Astrocyte of the spinal cord (primary cell): ENCODE measurements at regions not wholly inside any gene's neighbourhood (a gene's known extent, or its start where the extent isn't known, plus 50 kb on each side); places are given as distances from the start of the nearest gene placed in this dataset.
A peak's percentile ranks its signal among the peaks of the same experiment; 100 is the strongest.

Experiments
- DNase-seq: peaks from one replicate; pipeline ENCODE4 v3.0.0; 2011; ENCODE audit warnings: low read depth, low spot score
- H3K4me3 ChIP-seq: 2 replicates; pipeline ENCODE4 v1.5.1; 2011; ENCODE audit warnings: low read depth, mild to moderate bottlenecking, low read length, moderate library complexity
- in situ Hi-C: cut with HindIII; loops from 2 replicates; pipeline ENCODE4 v1.10.0; 2017; ENCODE audit warnings: low sequenced_read_pairs
- TF ChIP-seq, protein P1 (sequence below): IDR thresholded peaks from 2 replicates; pipeline ENCODE4 v1.5.1; 2012; ENCODE audit warnings: low read depth, mild to moderate bottlenecking, low read length, inconsistent platforms

DNA sequence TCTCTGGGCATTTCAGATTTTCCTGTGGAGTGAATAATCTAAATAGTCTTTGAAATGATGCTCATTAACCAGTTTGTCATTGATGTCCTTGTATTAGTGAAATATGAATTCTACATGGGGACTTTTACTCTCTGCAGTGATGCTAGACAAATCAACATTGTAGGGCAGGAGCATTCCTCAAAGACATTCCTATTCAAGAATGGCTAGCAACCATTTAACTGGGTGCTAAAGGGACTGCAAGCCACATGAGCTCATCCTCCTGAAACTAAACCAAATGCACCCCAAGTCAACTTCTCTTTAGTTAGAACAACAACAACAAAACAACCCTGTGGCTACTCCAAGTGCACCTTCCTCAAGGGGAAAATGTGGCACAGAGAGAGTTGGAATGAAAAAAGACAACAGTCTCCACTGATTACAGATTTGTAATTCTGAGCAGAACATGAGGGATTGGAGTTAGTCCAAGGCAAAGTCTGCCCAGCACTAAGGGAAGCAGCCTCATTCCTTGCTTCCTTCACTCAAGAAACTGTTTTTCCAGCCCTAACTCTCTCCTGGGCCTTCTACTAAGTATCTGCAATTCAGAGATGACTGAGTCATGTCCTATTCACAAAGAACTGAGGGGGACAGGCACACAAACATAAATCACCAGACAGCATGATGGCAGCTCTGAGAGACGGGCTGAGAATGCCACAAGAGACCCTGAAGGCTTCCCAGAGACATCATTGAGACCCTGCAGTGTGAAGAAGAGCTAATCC lies 82.0 kb upstream of the WWC1 start:
- in situ Hi-C loops: no loop called here
- DNase-seq: peak; percentile 25
- no peak overlapping the region for H3K4me3 ChIP-seq
- TF ChIP-seq, protein P1, sequence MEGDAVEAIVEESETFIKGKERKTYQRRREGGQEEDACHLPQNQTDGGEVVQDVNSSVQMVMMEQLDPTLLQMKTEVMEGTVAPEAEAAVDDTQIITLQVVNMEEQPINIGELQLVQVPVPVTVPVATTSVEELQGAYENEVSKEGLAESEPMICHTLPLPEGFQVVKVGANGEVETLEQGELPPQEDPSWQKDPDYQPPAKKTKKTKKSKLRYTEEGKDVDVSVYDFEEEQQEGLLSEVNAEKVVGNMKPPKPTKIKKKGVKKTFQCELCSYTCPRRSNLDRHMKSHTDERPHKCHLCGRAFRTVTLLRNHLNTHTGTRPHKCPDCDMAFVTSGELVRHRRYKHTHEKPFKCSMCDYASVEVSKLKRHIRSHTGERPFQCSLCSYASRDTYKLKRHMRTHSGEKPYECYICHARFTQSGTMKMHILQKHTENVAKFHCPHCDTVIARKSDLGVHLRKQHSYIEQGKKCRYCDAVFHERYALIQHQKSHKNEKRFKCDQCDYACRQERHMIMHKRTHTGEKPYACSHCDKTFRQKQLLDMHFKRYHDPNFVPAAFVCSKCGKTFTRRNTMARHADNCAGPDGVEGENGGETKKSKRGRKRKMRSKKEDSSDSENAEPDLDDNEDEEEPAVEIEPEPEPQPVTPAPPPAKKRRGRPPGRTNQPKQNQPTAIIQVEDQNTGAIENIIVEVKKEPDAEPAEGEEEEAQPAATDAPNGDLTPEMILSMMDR: no peak

DNA sequence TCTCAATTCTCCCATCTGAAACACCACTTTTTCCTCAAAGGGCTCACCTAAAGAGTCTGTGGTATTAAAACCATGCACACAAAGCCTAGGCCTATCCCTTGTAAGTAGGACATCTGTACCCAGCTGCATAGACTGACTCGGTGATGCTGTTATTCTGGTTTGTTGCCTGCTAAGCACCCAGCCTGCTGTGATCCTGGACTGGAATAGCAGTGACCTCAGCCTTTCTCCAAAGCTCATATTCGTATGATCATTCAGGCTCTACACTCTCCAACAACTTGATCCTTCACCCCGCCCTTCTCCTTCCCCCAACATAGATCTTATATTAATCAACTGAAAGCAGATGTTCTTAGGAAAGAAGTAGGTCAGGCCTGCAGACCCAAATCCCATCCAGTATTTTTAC lies 81.4 kb upstream of the WWC1 start:
- DNase-seq: no peak
- TF ChIP-seq, protein P1: no peak
- in situ Hi-C loops: no loop called here
- H3K4me3 ChIP-seq: no peak overlapping the region

DNA sequence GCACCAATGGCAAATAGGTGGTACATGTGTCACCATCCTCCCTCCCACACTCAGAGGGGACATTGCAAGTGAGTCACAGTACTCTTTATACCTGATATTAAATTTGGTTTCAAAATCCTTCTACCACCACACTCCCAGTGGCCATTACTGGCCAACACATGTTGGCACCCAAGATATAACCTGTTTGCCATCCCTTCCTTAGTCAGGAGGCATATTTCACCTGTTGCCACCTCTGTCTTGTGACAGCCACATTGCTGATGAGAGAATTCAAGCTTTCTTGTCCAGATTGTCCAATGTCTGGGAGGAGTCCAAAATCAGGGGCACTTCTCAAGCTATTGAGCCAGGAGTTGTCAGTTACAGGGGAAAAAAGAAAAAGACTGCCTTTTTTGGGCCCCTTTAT lies 80.2 kb upstream of the WWC1 start:
- TF ChIP-seq, protein P1: no peak
- no peak for DNase-seq
- H3K4me3 ChIP-seq: no peak overlapping the region
- in situ Hi-C loops: no loop called here

DNA sequence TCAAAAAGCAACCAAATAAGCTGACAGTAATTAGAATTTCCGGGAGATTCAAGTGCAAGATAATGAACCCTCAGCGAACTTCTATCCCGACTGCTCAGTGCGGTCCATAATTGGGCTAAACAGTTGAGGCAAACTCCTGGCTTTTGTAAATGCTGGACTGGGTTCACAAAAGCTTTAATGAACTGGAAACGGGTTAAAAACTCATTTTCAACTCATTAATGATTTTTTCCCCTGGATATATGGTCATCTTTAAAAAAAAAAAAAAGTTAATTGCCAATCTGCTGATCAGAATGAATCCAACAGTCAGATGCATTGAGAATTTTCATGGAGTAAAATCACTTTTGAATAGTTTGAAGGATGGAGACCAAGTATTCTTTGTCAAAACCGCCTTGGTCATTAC lies 79.5 kb upstream of the WWC1 start:
- H3K4me3 ChIP-seq: no peak overlapping the region
- in situ Hi-C loops: no loop called here
- DNase-seq: no peak
- TF ChIP-seq, protein P1: no peak

DNA sequence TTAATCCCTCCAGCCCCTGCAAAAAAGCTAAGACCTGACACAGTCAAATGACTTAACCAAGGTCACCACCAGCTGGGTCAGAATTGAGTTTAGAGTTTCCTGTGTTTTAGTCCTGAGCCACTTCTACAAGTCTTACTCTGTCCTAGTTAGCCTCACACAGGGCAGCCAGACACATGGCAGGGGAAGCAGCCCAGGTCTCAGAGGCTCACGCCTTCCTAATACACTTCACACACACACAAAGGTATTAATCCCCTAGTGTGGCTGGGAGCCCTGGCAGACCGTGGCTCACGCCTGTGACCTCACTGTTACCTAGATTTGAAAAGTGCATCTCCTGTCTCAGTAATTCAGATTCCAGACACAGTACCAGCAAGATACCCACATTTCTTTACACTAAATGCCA lies 77.4 kb upstream of the WWC1 start:
- no peak for DNase-seq
- TF ChIP-seq, protein P1: no peak
- in situ Hi-C loops: no loop called here
- H3K4me3 ChIP-seq: no peak overlapping the region

DNA sequence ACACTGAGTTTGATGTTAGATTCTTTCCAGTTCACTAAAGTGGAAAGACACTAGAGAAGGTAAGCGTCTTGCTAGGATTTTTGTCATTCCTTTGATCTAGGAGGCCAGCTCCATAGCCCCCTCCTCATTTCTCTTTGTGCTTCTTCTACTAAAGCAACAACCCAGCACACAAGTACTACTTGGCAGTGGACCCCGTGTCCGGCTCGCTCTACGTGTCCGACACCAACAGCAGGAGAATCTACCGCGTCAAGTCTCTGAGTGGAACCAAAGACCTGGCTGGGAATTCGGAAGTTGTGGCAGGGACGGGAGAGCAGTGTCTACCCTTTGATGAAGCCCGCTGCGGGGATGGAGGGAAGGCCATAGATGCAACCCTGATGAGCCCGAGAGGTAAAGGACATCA lies 76.6 kb upstream of the WWC1 start:
- TF ChIP-seq, protein P1: no peak
- in situ Hi-C loops: no loop called here
- H3K4me3 ChIP-seq: no peak overlapping the region
- DNase-seq: no peak
